CD14-positive monocyte (primary cell): ENCODE measurements at regions not wholly inside any gene's neighbourhood (a gene's known extent, or its start where the extent isn't known, plus 50 kb on each side); places are given as distances from the start of the nearest gene placed in this dataset.

Experiments
- DNase-seq, 3 donors: peaks; one replicate each; pipeline ENCODE4 v3.0.0-alpha.2; 2011 to 2022
- H2AFZ ChIP-seq: 2 replicates; pipeline ENCODE4 v1.6.0; 2012; ENCODE audit warnings: mild to moderate bottlenecking, low read depth, low read length, inconsistent platforms; ENCODE audit not compliant: insufficient read depth, poor library complexity, severe bottlenecking
- H3K27ac ChIP-seq, 2 donors: 1 replicate in 1 of 2; 2 replicates in 1 of 2; pipeline ENCODE4 v1.5.1; 2012 to 2013; ENCODE audit warnings: low read length in 2 of 2, control low read depth in 1 of 2, inconsistent platforms in 1 of 2, low read depth in 1 of 2, mild to moderate bottlenecking in 1 of 2
- H3K27me3 ChIP-seq, 2 donors: one replicate each; pipeline versions ENCODE4 v1.6.0 to v1.6.1; 2011 to 2013; ENCODE audit warnings: low read length in 2 of 2; ENCODE audit not compliant: control insufficient read depth in 2 of 2, insufficient read depth in 2 of 2
- H3K36me3 ChIP-seq, 2 donors: replicated peaks in 1 of 2; 1 replicate in 1 of 2; 2 replicates in 1 of 2; pipeline versions ENCODE4 v1.5.1 to v1.6.1; 2012 to 2013; ENCODE audit warnings: low read length in 2 of 2, control low read depth in 1 of 2, inconsistent platforms in 1 of 2, mild to moderate bottlenecking in 1 of 2; ENCODE audit not compliant: insufficient read depth in 2 of 2, control insufficient read depth in 1 of 2
- H3K4me1 ChIP-seq, 2 donors: 1 replicate in 1 of 2; 2 replicates in 1 of 2; pipeline versions ENCODE4 v1.5.1 to v1.6.1; 2012 to 2013; ENCODE audit warnings: low read length in 2 of 2, control low read depth in 1 of 2, inconsistent platforms in 1 of 2, mild to moderate bottlenecking in 1 of 2, moderate library complexity in 1 of 2; ENCODE audit not compliant: insufficient read depth in 2 of 2, control insufficient read depth in 1 of 2
- H3K4me2 ChIP-seq: replicated peaks from 2 replicates; pipeline ENCODE3; 2012; ENCODE audit warnings: low read length, moderate library complexity, mild to moderate bottlenecking; ENCODE audit not compliant: poor library complexity, severe bottlenecking; ENCODE audit errors: extremely low read depth
- H3K4me3 ChIP-seq, 3 experiments: fragments of 200-600 bp in 1 of 3; sonication (generic) in 1 of 3; replicated peaks in 1 of 3; 1 replicate in 2 of 3; 2 replicates in 1 of 3; pipeline ENCODE4 v1.5.1; 2011 to 2013; ENCODE audit warnings: low read length in 3 of 3, mild to moderate bottlenecking in 3 of 3, control low read depth in 2 of 3, low read depth in 2 of 3, inconsistent platforms in 1 of 3, moderate library complexity in 1 of 3
- H3K79me2 ChIP-seq: 2 replicates; pipeline ENCODE4 v1.6.0; 2012; ENCODE audit warnings: mild to moderate bottlenecking, control low read depth, inconsistent platforms, low read length, moderate library complexity; ENCODE audit not compliant: insufficient read depth
- H3K9ac ChIP-seq: 2 replicates; pipeline ENCODE4 v1.6.0; 2017; ENCODE audit warnings: low read length, mild to moderate bottlenecking; ENCODE audit not compliant: insufficient read depth, poor library complexity, severe bottlenecking
- H3K9me3 ChIP-seq, 2 donors: replicated peaks in 1 of 2; 1 replicate in 1 of 2; 2 replicates in 1 of 2; pipeline versions ENCODE4 v1.5.1 to v1.6.1; 2012 to 2013; ENCODE audit warnings: low read length in 2 of 2, control low read depth in 1 of 2; ENCODE audit not compliant: control insufficient read depth in 1 of 2, insufficient read depth in 1 of 2
- H4K20me1 ChIP-seq: 2 replicates; pipeline ENCODE4 v1.6.0; 2012; ENCODE audit warnings: mild to moderate bottlenecking, low read length, control low read depth, moderate library complexity; ENCODE audit not compliant: insufficient read depth
- H3K27ac Mint-ChIP-seq, 7 donors: one replicate each; pipeline ENCODE4 v1.8.0; 2020; ENCODE audit warnings: mild to moderate bottlenecking in 7 of 7, mixed read lengths in 7 of 7, moderate library complexity in 6 of 7, inconsistent platforms in 2 of 7
- H3K27me3 Mint-ChIP-seq, 3 donors: one replicate each; pipeline ENCODE4 v1.8.0; 2021 to 2022; ENCODE audit warnings: low read depth in 3 of 3, mild to moderate bottlenecking in 3 of 3, mixed read lengths in 3 of 3, moderate library complexity in 3 of 3, inconsistent platforms in 1 of 3
- H3K36me3 Mint-ChIP-seq, 2 donors: one replicate each; pipeline ENCODE4 v1.8.0; 2020; ENCODE audit warnings: mixed read lengths in 2 of 2, inconsistent platforms in 1 of 2, mild to moderate bottlenecking in 1 of 2
- H3K4me1 Mint-ChIP-seq: one replicate; pipeline ENCODE4 v1.8.0; 2020; ENCODE audit warnings: mild to moderate bottlenecking, mixed read lengths
- H3K4me3 Mint-ChIP-seq, 2 donors: one replicate each; pipeline ENCODE4 v1.8.0; 2020; ENCODE audit warnings: mild to moderate bottlenecking in 2 of 2, mixed read lengths in 2 of 2, moderate library complexity in 1 of 2
- H3K9me3 Mint-ChIP-seq, 7 donors: one replicate each; pipeline ENCODE4 v1.8.0; 2020 to 2022; ENCODE audit warnings: mixed read lengths in 7 of 7, mild to moderate bottlenecking in 6 of 7, moderate library complexity in 6 of 7, inconsistent platforms in 2 of 7
- CTCF ChIP-seq: fragments of 200-600 bp; IDR thresholded peaks from one replicate; pipeline ENCODE4 v1.8.0; 2022; ENCODE audit warnings: antibody characterized with exemption, mild to moderate bottlenecking
- WGBS: methylation state at CpG from one replicate; pipeline ENCODE4 v1.1.5; 2013; ENCODE audit warnings: missing lambda C conversion rate; ENCODE audit not compliant: insufficient coverage; 5-methylcytosine and 5-hydroxymethylcytosine counted together
- intact Hi-C, 2 donors: fragments of 100-400 bp; cut with micrococcal nuclease; formaldehyde crosslinking; loops; one replicate each; pipeline versions ENCODE4 v1.15.0 to v1.15.1; 2023

- no peak overlapping the region for H3K27ac Mint-ChIP-seq
- peaks cover 0 to 4% (median 0%) of the 10 kb centered on the region in 7 donors for H3K9me3 Mint-ChIP-seq
- H3K4me1 Mint-ChIP-seq: no peaks in the 10 kb centered on the region
- Histone ChIP-seq H3K79me2 (no peaks in the 10 kb centered on the region), H3K9me3 (no peaks in the 10 kb centered on the region), H4K20me1 (no peaks in the 10 kb centered on the region), H3K36me3 (no peaks in the 10 kb centered on the region), H3K4me3 (no peak overlapping the region), H3K4me1 (no peaks in the 10 kb centered on the region), H3K9ac (no peak overlapping the region), H3K4me2 (no peak overlapping the region), H3K27me3 (no peaks in the 10 kb centered on the region), H3K27ac (no peak overlapping the region), H2AFZ (no peak overlapping the region)
- peaks cover 0 to 5% (median 0%) of the 10 kb centered on the region in 3 donors for H3K27me3 Mint-ChIP-seq
- WGBS: no CpG with 5 or more reads among the region's 1 CpG
- DNase-seq: no peak
- intact Hi-C loops: no loop called here
- H3K4me3 Mint-ChIP-seq: no peak overlapping the region
- no peaks in the 10 kb centered on the region for H3K36me3 Mint-ChIP-seq
- no peak for TF ChIP-seq CTCF
Observed at GRCh38 chr12:27133022-27133590, 50.7 kb upstream of the C12orf71 start.

GRCh38 chr12:27140478-27140969 lies 58.1 kb upstream of the C12orf71 start:
- intact Hi-C loops: no loop called here
- no peaks in the 10 kb centered on the region for H3K27me3 Mint-ChIP-seq
- H3K36me3 Mint-ChIP-seq: no peaks in the 10 kb centered on the region
- no peaks in the 10 kb centered on the region for H3K36me3 ChIP-seq
- H3K27me3 ChIP-seq: no peaks in the 10 kb centered on the region
- peaks cover 14% of the 10 kb centered on the region for H3K4me1 Mint-ChIP-seq
- no peak overlapping the region for H2AFZ ChIP-seq
- peaks cover 8 to 11% of the 10 kb centered on the region in 2 donors for H3K4me1 ChIP-seq
- H3K27ac ChIP-seq: no peak overlapping the region
- H3K9me3 Mint-ChIP-seq: peaks cover 0 to 4% (median 2%) of the 10 kb centered on the region in 7 donors
- H3K79me2 ChIP-seq: no peaks in the 10 kb centered on the region
- no peak overlapping the region for H3K4me2 ChIP-seq
- no peak for DNase-seq
- H3K4me3 Mint-ChIP-seq: no peak overlapping the region
- no peaks in the 10 kb centered on the region for H4K20me1 ChIP-seq
- no peak overlapping the region for H3K9ac ChIP-seq
- H3K9me3 ChIP-seq: no peaks in the 10 kb centered on the region
- H3K4me3 ChIP-seq: no peak overlapping the region
- WGBS: no CpG with 5 or more reads among the region's 2 CpGs
- TF ChIP-seq CTCF: no peak
- no peak overlapping the region for H3K27ac Mint-ChIP-seq
